A549 (cell line): ENCODE measurements at regions not wholly inside any gene's neighbourhood (a gene's known extent, or its start where the extent isn't known, plus 50 kb on each side); places are given as distances from the start of the nearest gene placed in this dataset.

Experiments
- BHLHE40 ChIP-seq: IDR thresholded peaks from 2 replicates; pipeline ENCODE4 v1.6.1; 2012; ENCODE audit warnings: low read depth, low read length, inconsistent platforms
- CBX2 ChIP-seq: fragments of 200-600 bp; sonication (generic); IDR thresholded peaks from 2 replicates; pipeline ENCODE4 v1.6.1; 2016; ENCODE audit warnings: low read depth, mild to moderate bottlenecking, borderline replicate concordance
- CBX8 ChIP-seq: fragments of 200-600 bp; sonication (generic); IDR thresholded peaks from 2 replicates; pipeline ENCODE4 v1.6.1; 2016
- JUN ChIP-seq, 2 experiments: fragments of >200 bp; sonication (Bioruptor Twin); formaldehyde crosslinking; IDR thresholded peaks; 2 replicates in 1 of 2; 3 replicates in 1 of 2; pipeline ENCODE4 v1.6.1; 2016 to 2017
- MYC ChIP-seq: IDR thresholded peaks from 2 replicates; pipeline ENCODE4 v1.6.1; 2012; ENCODE audit warnings: mild to moderate bottlenecking, inconsistent platforms, low read length, improper control_type of control experiment, borderline replicate concordance
- NFE2L2 ChIP-seq: fragments of 150-350 bp; conservative IDR thresholded peaks from 2 replicates; pipeline ENCODE4 v1.6.1; 2014; ENCODE audit warnings: low read length
- POLR2A ChIP-seq: IDR thresholded peaks from 2 replicates; pipeline ENCODE4 v1.6.1; 2012; ENCODE audit warnings: mild to moderate bottlenecking, low read length
- RFX5 ChIP-seq: fragments of 450-650 bp; IDR thresholded peaks from 2 replicates; pipeline ENCODE4 v1.7.1; 2014; ENCODE audit warnings: antibody characterized with exemption, mild to moderate bottlenecking, moderate library complexity
- ZSCAN20 ChIP-seq: fragments of 250-450 bp; sonication (Bioruptor Pico); IDR thresholded peaks from 2 replicates; pipeline ENCODE4 v1.8.0; 2022; ENCODE audit warnings: mild to moderate bottlenecking, moderate library complexity
- TF ChIP-seq, protein P1 (sequence below): fragments of >200 bp; sonication (Bioruptor Twin); formaldehyde crosslinking; IDR thresholded peaks from 3 replicates; pipeline ENCODE4 v1.5.1; 2016
- TF ChIP-seq, protein P2 (sequence below): fragments of 200-600 bp; sonication (generic); IDR thresholded peaks from 2 replicates; pipeline ENCODE4 v1.6.1; 2016; ENCODE audit warnings: antibody characterized with exemption, mild to moderate bottlenecking, moderate library complexity

DNA sequence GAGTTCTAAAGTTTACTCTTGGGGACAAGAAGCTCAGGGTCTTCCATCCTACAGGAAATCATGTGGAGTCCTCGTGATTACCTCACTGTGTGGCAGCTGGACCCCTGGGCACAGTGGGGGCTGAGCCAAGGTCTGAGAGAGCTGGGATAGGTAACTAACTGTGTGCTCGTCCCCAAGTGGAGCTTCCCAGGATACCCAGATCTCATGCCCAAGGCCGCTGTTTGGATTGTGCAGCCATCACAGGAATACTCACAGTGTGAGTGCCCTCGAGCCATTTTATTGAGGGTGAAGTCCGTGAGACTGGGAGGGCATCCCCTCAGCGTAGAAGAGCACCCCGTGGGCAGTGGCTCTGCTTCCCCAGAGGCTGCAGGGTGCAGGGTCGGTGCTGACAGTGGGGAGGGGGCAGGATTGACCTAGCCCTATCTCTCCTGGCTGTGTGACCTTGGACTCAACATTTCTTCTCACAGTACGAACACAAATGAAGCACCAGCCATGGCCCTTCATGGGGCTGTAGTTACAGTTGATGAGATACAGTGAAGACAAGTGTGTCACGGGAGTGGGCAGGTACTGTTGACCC lies 69.6 kb upstream of the LEP start:
- TF ChIP-seq, protein P1, sequence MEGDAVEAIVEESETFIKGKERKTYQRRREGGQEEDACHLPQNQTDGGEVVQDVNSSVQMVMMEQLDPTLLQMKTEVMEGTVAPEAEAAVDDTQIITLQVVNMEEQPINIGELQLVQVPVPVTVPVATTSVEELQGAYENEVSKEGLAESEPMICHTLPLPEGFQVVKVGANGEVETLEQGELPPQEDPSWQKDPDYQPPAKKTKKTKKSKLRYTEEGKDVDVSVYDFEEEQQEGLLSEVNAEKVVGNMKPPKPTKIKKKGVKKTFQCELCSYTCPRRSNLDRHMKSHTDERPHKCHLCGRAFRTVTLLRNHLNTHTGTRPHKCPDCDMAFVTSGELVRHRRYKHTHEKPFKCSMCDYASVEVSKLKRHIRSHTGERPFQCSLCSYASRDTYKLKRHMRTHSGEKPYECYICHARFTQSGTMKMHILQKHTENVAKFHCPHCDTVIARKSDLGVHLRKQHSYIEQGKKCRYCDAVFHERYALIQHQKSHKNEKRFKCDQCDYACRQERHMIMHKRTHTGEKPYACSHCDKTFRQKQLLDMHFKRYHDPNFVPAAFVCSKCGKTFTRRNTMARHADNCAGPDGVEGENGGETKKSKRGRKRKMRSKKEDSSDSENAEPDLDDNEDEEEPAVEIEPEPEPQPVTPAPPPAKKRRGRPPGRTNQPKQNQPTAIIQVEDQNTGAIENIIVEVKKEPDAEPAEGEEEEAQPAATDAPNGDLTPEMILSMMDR = no peak
- no peak for TF ChIP-seq CBX8
- no peak for TF ChIP-seq POLR2A
- TF ChIP-seq BHLHE40 = no peak
- TF ChIP-seq NFE2L2 = no peak
- TF ChIP-seq MYC = no peak
- TF ChIP-seq JUN (IDR thresholded peaks at IDR 0.05) = no peak
- no peak for TF ChIP-seq CBX2
- TF ChIP-seq RFX5 = no peak
- TF ChIP-seq, protein P2, sequence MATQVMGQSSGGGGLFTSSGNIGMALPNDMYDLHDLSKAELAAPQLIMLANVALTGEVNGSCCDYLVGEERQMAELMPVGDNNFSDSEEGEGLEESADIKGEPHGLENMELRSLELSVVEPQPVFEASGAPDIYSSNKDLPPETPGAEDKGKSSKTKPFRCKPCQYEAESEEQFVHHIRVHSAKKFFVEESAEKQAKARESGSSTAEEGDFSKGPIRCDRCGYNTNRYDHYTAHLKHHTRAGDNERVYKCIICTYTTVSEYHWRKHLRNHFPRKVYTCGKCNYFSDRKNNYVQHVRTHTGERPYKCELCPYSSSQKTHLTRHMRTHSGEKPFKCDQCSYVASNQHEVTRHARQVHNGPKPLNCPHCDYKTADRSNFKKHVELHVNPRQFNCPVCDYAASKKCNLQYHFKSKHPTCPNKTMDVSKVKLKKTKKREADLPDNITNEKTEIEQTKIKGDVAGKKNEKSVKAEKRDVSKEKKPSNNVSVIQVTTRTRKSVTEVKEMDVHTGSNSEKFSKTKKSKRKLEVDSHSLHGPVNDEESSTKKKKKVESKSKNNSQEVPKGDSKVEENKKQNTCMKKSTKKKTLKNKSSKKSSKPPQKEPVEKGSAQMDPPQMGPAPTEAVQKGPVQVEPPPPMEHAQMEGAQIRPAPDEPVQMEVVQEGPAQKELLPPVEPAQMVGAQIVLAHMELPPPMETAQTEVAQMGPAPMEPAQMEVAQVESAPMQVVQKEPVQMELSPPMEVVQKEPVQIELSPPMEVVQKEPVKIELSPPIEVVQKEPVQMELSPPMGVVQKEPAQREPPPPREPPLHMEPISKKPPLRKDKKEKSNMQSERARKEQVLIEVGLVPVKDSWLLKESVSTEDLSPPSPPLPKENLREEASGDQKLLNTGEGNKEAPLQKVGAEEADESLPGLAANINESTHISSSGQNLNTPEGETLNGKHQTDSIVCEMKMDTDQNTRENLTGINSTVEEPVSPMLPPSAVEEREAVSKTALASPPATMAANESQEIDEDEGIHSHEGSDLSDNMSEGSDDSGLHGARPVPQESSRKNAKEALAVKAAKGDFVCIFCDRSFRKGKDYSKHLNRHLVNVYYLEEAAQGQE = no peak
- no peak for TF ChIP-seq ZSCAN20 (CRISPR knock-in tag)
